ENCODE measurements at regions not wholly inside any gene's neighbourhood (a gene's known extent, or its start where the extent isn't known, plus 50 kb on each side); places are given as distances from the start of the nearest gene placed in this dataset.
A peak's percentile ranks its signal among the peaks of the same experiment; 100 is the strongest.

- H3K79me2 ChIP-seq (ENCODE audit: insufficient read depth) = no peaks in the 10 kb centered on the region
- no peaks in the 10 kb centered on the region for H4K20me1 ChIP-seq (ENCODE audit: insufficient read depth)
- H3K27me3 ChIP-seq (ENCODE audit: insufficient read depth) = no peaks in the 10 kb centered on the region
- WGBS (ENCODE audit: low lambda C conversion rate) = 5% methylated on average over 1 of the region's 1 CpG
- ChIA-PET POLR2A (no interaction called here), CTCF (interaction anchor here (1.9 kb wide), 1 partner anchor 35 kb away, joined by 6 read pairs; no protein-coding TSS in a partner anchor)
- H3K9me2 ChIP-seq = no peaks in the 10 kb centered on the region
- H3K27ac ChIP-seq (ENCODE audit: low read depth in 2 of 2, low read length in 1 of 2) = no peak overlapping the region
- DNase-seq = no peak
- no peaks in the 10 kb centered on the region for H3K4me1 ChIP-seq (ENCODE audit: control insufficient read depth in 1 of 2, insufficient read depth in 2 of 2, low read depth in 1 of 2, low read length in 1 of 2)
- H3K4me2 ChIP-seq = no peak overlapping the region
- 0 out of 2 replicates have a peak, but pooled peaks cover 4% of the 10 kb centered on the region for H3K9me3 ChIP-seq
- H3K9ac ChIP-seq = no peak overlapping the region
- H2AFZ ChIP-seq (ENCODE audit: low read depth) = no peak overlapping the region
- no peak overlapping the region for H3K4me3 ChIP-seq (ENCODE audit: low read depth in 2 of 2, low read length in 1 of 2)
- TF ChIP-seq REST (IDR thresholded peaks at IDR 0.05; ENCODE audit: low read depth, low read length) = no peak
- TF ChIP-seq TCF12 (IDR thresholded peaks at IDR 0.05) = no peak
- no peak for TF ChIP-seq ELF1 (IDR thresholded peaks at IDR 0.05)
- TF ChIP-seq EP300 (IDR thresholded peaks at IDR 0.05; ENCODE audit: borderline replicate concordance in 1 of 2, low read depth in 1 of 2, low read length in 1 of 2) = no peak
- TF ChIP-seq RCOR1 (IDR thresholded peaks at IDR 0.05; ENCODE audit: low read length) = no peak
- no peak for TF ChIP-seq SMC3 (IDR thresholded peaks at IDR 0.05; ENCODE audit: low read depth, low read length)
- TF ChIP-seq IRF3 (IDR thresholded peaks at IDR 0.05; ENCODE audit: low read depth, low read length) = no peak
- no peak for TF ChIP-seq FOSL2 (IDR thresholded peaks at IDR 0.05; ENCODE audit: borderline replicate concordance, low read depth)
- no peak for TF ChIP-seq GATA2 (CRISPR knock-in tag; IDR thresholded peaks at IDR 0.05)
- TF ChIP-seq RFX5 (IDR thresholded peaks at IDR 0.05; ENCODE audit: low read length) = no peak
- H3K36me3 ChIP-seq (replicated peaks in 1 of 2; ENCODE audit: control insufficient read depth in 1 of 2, insufficient read depth in 2 of 2, low read length in 1 of 2) = no peaks in the 10 kb centered on the region
- no peaks in the 10 kb centered on the region for H3F3A ChIP-seq (replicated peaks; ENCODE audit: insufficient read depth)
Measured at GRCh38 chr2:199705538-199705937, 145.5 kb downstream of the FTCDNL1 start.

- H3K27ac ChIP-seq (ENCODE audit: low read depth in 2 of 2, low read length in 1 of 2) = no peak overlapping the region
- POLR2A ChIA-PET = no interaction called here
- TF ChIP-seq CTCF (IDR thresholded peaks at IDR 0.05) = peak; percentile 31; the same call in 1 of the 2 replicates
- peak; percentile 22 for TF ChIP-seq RAD21 (IDR thresholded peaks at IDR 0.05; ENCODE audit: low read length)
- no peak for TF ChIP-seq NRF1 (IDR thresholded peaks at IDR 0.05; ENCODE audit: low read depth, low read length)
- TF ChIP-seq ELF1 (IDR thresholded peaks at IDR 0.05) = no peak
- no peak for TF ChIP-seq ZBTB33 (IDR thresholded peaks at IDR 0.05; ENCODE audit: borderline replicate concordance, low read depth)
- TF ChIP-seq MEF2A (IDR thresholded peaks at IDR 0.05; ENCODE audit: borderline replicate concordance, low read depth) = no peak
- TF ChIP-seq POLR2AphosphoS5 (IDR thresholded peaks at IDR 0.05; ENCODE audit: low read depth, low read length) = no peak
- no peak for TF ChIP-seq MXI1 (IDR thresholded peaks at IDR 0.05; ENCODE audit: low read depth, low read length)
Measured at GRCh38 chr2:199704358-199705238, 146.4 kb downstream of the FTCDNL1 start.

More at GRCh38 chr2:199704358-199705238, 146.4 kb downstream of the FTCDNL1 start:
- WGBS (ENCODE audit: low lambda C conversion rate) = 0% methylated on average over 1 of the region's 1 CpG
- no peak for DNase-seq
- H3K9me3 ChIP-seq = 0 out of 2 replicates have a peak, but pooled peaks cover 4% of the 10 kb centered on the region
- no peak overlapping the region; a peak in 1 of 4 replicates for H3K4me3 ChIP-seq (ENCODE audit: low read depth in 2 of 2, low read length in 1 of 2)
- no peaks in the 10 kb centered on the region for H3K4me1 ChIP-seq (ENCODE audit: control insufficient read depth in 1 of 2, insufficient read depth in 2 of 2, low read depth in 1 of 2, low read length in 1 of 2)
- no peaks in the 10 kb centered on the region for H3K27me3 ChIP-seq (ENCODE audit: insufficient read depth)
- no peaks in the 10 kb centered on the region for H4K20me1 ChIP-seq (ENCODE audit: insufficient read depth)
- H2AFZ ChIP-seq (ENCODE audit: low read depth) = no peak overlapping the region
- CTCF ChIA-PET = interaction anchor here (1.9 kb wide), 1 partner anchor 36 kb away, joined by 6 read pairs; no protein-coding TSS in a partner anchor
- no peaks in the 10 kb centered on the region for H3F3A ChIP-seq (replicated peaks; ENCODE audit: insufficient read depth)
- no peaks in the 10 kb centered on the region for H3K36me3 ChIP-seq (replicated peaks in 1 of 2; ENCODE audit: control insufficient read depth in 1 of 2, insufficient read depth in 2 of 2, low read length in 1 of 2)
- H3K9ac ChIP-seq = no peak overlapping the region
- H3K4me2 ChIP-seq = no peak overlapping the region
- no peaks in the 10 kb centered on the region for H3K9me2 ChIP-seq
- no peaks in the 10 kb centered on the region for H3K79me2 ChIP-seq (ENCODE audit: insufficient read depth)

All from SK-N-SH (cell line).